GM19238 (cell line): ENCODE measurements at regions not wholly inside any gene's neighbourhood (a gene's known extent, or its start where the extent isn't known, plus 50 kb on each side); places are given as distances from the start of the nearest gene placed in this dataset.

Experiments
- DNase-seq: peaks from one replicate; pipeline ENCODE4 v3.0.0; 2011; ENCODE audit warnings: low spot score; ENCODE audit not compliant: insufficient read length

- DNase-seq, result no peak
These were observed 660.6 kb downstream of the RNF144A start for GRCh38 chr2:7577769-7578168.

GRCh38 chr2:7584017-7584416, 666.8 kb downstream of the RNF144A start:
- DNase-seq, result no peak

- no peak for DNase-seq
These were observed 669.7 kb downstream of the RNF144A start for GRCh38 chr2:7586898-7587297.

GRCh38 chr2:7588295-7588694, 671.1 kb downstream of the RNF144A start:
- DNase-seq, result no peak

- DNase-seq, result no peak
These were observed 675.5 kb downstream of the RNF144A start for GRCh38 chr2:7592618-7593140.

- DNase-seq, result no peak
These were observed 676.1 kb downstream of the RNF144A start for GRCh38 chr2:7593360-7593759.

- DNase-seq, result no peak
These were observed 677.0 kb downstream of the RNF144A start for GRCh38 chr2:7594211-7594610.

GRCh38 chr2:7595206-7595605, 678.0 kb downstream of the RNF144A start:
- no peak for DNase-seq

GRCh38 chr2:7598402-7598801, 681.2 kb downstream of the RNF144A start:
- no peak for DNase-seq

GRCh38 chr2:7599462-7600258, 682.4 kb downstream of the RNF144A start:
- no peak for DNase-seq

- DNase-seq, result no peak
These were observed 684.8 kb downstream of the RNF144A start for GRCh38 chr2:7601990-7602389.

GRCh38 chr2:7604456-7604855, 687.2 kb downstream of the RNF144A start:
- no peak for DNase-seq

- DNase-seq, result no peak
These were observed 690.4 kb downstream of the RNF144A start for GRCh38 chr2:7607441-7608173.

GRCh38 chr2:7609556-7609955, 692.3 kb downstream of the RNF144A start:
- DNase-seq, result no peak

- no peak for DNase-seq
These were observed 692.8 kb downstream of the RNF144A start for GRCh38 chr2:7609974-7610373.

- DNase-seq, result no peak
These were observed 694.5 kb downstream of the RNF144A start for GRCh38 chr2:7611750-7612149.

GRCh38 chr2:7612969-7613368, 695.8 kb downstream of the RNF144A start:
- DNase-seq, result no peak

- no peak for DNase-seq
These were observed 696.6 kb downstream of the RNF144A start for GRCh38 chr2:7613831-7614230.

- DNase-seq, result no peak
These were observed 700.8 kb downstream of the RNF144A start for GRCh38 chr2:7618031-7618430.

- no peak for DNase-seq
These were observed 702.2 kb downstream of the RNF144A start for GRCh38 chr2:7619203-7619970.

- DNase-seq, result no peak
These were observed 703.0 kb downstream of the RNF144A start for GRCh38 chr2:7620255-7620654.
